GM23338 (cell line): ENCODE measurements at regions not wholly inside any gene's neighbourhood (a gene's known extent, or its start where the extent isn't known, plus 50 kb on each side); places are given as distances from the start of the nearest gene placed in this dataset.

Experiments used
- ATAC-seq: fragments of 200-7000 bp; cut with Tn5 transposase; 3 replicates; pipeline ENCODE4 v1.9.1; 2020
- DNase-seq: peaks from one replicate; pipeline ENCODE4 v3.0.0-alpha.2; 2015; ENCODE audit warnings: low spot score
- H2AFZ ChIP-seq: fragments of 200-600 bp; sonication (generic); 2 replicates; pipeline ENCODE4 v1.8.0; 2016; ENCODE audit warnings: antibody characterized with exemption, mild to moderate bottlenecking, moderate library complexity
- H3F3A ChIP-seq: fragments of 200-600 bp; sonication (generic); replicated peaks from 2 replicates; pipeline ENCODE4 v1.8.0; 2017; ENCODE audit warnings: antibody characterized with exemption, mixed run types, low read depth
- H3K27ac ChIP-seq: fragments of 200-600 bp; sonication (generic); 2 replicates; pipeline ENCODE4 v1.6.1; 2016; ENCODE audit warnings: low read depth
- H3K27me3 ChIP-seq: fragments of 200-600 bp; sonication (generic); 2 replicates; pipeline ENCODE4 v1.8.0; 2016; ENCODE audit warnings: mild to moderate bottlenecking, mixed run types, moderate library complexity; ENCODE audit not compliant: insufficient read depth
- H3K36me3 ChIP-seq: fragments of 200-600 bp; sonication (generic); 2 replicates; pipeline ENCODE4 v1.8.0; 2016; ENCODE audit warnings: mild to moderate bottlenecking; ENCODE audit not compliant: insufficient read depth
- H3K4me1 ChIP-seq: fragments of 200-600 bp; sonication (generic); 2 replicates; pipeline ENCODE4 v1.8.0; 2016; ENCODE audit warnings: mild to moderate bottlenecking, moderate library complexity; ENCODE audit not compliant: insufficient read depth
- H3K4me2 ChIP-seq: fragments of 200-600 bp; sonication (generic); 2 replicates; pipeline ENCODE4 v1.7.1; 2017; ENCODE audit warnings: mixed run types
- H3K4me3 ChIP-seq: fragments of 200-600 bp; sonication (generic); 2 replicates; pipeline ENCODE4 v1.6.1; 2016; ENCODE audit warnings: mixed run types
- H3K79me2 ChIP-seq: fragments of 200-600 bp; sonication (generic); replicated peaks from 2 replicates; pipeline ENCODE4 v1.8.0; 2017; ENCODE audit warnings: mild to moderate bottlenecking; ENCODE audit not compliant: insufficient read depth
- H3K9me2 ChIP-seq: fragments of 200-600 bp; sonication (generic); 2 replicates; pipeline ENCODE4 v1.8.0; 2017; ENCODE audit not compliant: insufficient read depth
- H4K20me1 ChIP-seq: fragments of 200-600 bp; sonication (generic); replicated peaks from 2 replicates; pipeline ENCODE4 v1.8.0; 2017; ENCODE audit warnings: mild to moderate bottlenecking; ENCODE audit not compliant: insufficient read depth
- H3K27ac Mint-ChIP-seq: 2 replicates; pipeline ENCODE4 v1.8.0; 2020; ENCODE audit warnings: inconsistent platforms, mild to moderate bottlenecking, moderate library complexity, mixed read lengths
- H3K27me3 Mint-ChIP-seq: 3 replicates; pipeline ENCODE4 v1.8.0; 2022; ENCODE audit warnings: low read depth, mild to moderate bottlenecking, moderate library complexity, mixed read lengths, inconsistent platforms; ENCODE audit not compliant: insufficient read depth, poor library complexity
- H3K36me3 Mint-ChIP-seq: 3 replicates; pipeline ENCODE4 v1.8.0; 2021; ENCODE audit warnings: low read depth, mild to moderate bottlenecking, inconsistent platforms, moderate library complexity, mixed read lengths
- H3K4me1 Mint-ChIP-seq: 3 replicates; pipeline ENCODE4 v1.8.0; 2020; ENCODE audit warnings: mild to moderate bottlenecking, inconsistent platforms, mixed read lengths
- H3K4me3 Mint-ChIP-seq: 3 replicates; pipeline ENCODE4 v1.8.0; 2021; ENCODE audit warnings: moderate library complexity, mild to moderate bottlenecking, inconsistent platforms, mixed read lengths
- H3K9me3 Mint-ChIP-seq: 3 replicates; pipeline ENCODE4 v1.8.0; 2020; ENCODE audit warnings: moderate library complexity, mild to moderate bottlenecking, inconsistent platforms, mixed read lengths
- CREB1 ChIP-seq: fragments of 250-450 bp; sonication (Bioruptor Pico); IDR thresholded peaks from 2 replicates; pipeline ENCODE4 v1.5.0; 2020; ENCODE audit warnings: low read depth, mild to moderate bottlenecking, moderate library complexity
- EZH2 ChIP-seq: fragments of 200-600 bp; sonication (generic); IDR thresholded peaks from one replicate; pipeline ENCODE4 v1.8.0; 2017; ENCODE audit warnings: antibody characterized with exemption, mild to moderate bottlenecking, low read depth; ENCODE audit not compliant: unreplicated experiment
- EZH2phosphoT487 ChIP-seq: fragments of 200-600 bp; sonication (generic); IDR thresholded peaks from one replicate; pipeline ENCODE4 v1.8.1; 2018; ENCODE audit warnings: antibody characterized with exemption; ENCODE audit not compliant: unreplicated experiment
- JUNB ChIP-seq: IDR thresholded peaks from one replicate; pipeline ENCODE4 v1.6.1; 2016; ENCODE audit warnings: antibody characterized with exemption; ENCODE audit not compliant: unreplicated experiment
- NANOG ChIP-seq: IDR thresholded peaks from 2 replicates; pipeline ENCODE4 v1.6.1; 2016; ENCODE audit warnings: antibody characterized with exemption, borderline replicate concordance
- POLR2AphosphoS5 ChIP-seq: IDR thresholded peaks from 2 replicates; pipeline ENCODE4 v1.6.1; 2016; ENCODE audit warnings: antibody characterized with exemption, low read depth
- STAT1 ChIP-seq: IDR thresholded peaks from one replicate; pipeline ENCODE4 v1.6.1; 2016; ENCODE audit warnings: antibody characterized with exemption; ENCODE audit not compliant: unreplicated experiment
- ZNF114 ChIP-seq: fragments of 250-450 bp; sonication (Bioruptor Pico); IDR thresholded peaks from 2 replicates; pipeline ENCODE4 v1.5.0; 2020; ENCODE audit warnings: mild to moderate bottlenecking, moderate library complexity
- ZNF331 ChIP-seq: fragments of 250-450 bp; sonication (Bioruptor Pico); IDR thresholded peaks from 2 replicates; pipeline ENCODE4 v1.5.0; 2020; ENCODE audit warnings: low read depth, mild to moderate bottlenecking, moderate library complexity
- TF ChIP-seq, protein P1 (sequence below): IDR thresholded peaks from one replicate; pipeline ENCODE4 v1.6.1; 2018; ENCODE audit warnings: antibody characterized with exemption; ENCODE audit not compliant: unreplicated experiment
- TF ChIP-seq, protein P2 (sequence below): fragments of 250-450 bp; sonication (Bioruptor Pico); IDR thresholded peaks from 2 replicates; pipeline ENCODE4 v1.5.0; 2020; ENCODE audit warnings: mild to moderate bottlenecking, moderate library complexity

DNA sequence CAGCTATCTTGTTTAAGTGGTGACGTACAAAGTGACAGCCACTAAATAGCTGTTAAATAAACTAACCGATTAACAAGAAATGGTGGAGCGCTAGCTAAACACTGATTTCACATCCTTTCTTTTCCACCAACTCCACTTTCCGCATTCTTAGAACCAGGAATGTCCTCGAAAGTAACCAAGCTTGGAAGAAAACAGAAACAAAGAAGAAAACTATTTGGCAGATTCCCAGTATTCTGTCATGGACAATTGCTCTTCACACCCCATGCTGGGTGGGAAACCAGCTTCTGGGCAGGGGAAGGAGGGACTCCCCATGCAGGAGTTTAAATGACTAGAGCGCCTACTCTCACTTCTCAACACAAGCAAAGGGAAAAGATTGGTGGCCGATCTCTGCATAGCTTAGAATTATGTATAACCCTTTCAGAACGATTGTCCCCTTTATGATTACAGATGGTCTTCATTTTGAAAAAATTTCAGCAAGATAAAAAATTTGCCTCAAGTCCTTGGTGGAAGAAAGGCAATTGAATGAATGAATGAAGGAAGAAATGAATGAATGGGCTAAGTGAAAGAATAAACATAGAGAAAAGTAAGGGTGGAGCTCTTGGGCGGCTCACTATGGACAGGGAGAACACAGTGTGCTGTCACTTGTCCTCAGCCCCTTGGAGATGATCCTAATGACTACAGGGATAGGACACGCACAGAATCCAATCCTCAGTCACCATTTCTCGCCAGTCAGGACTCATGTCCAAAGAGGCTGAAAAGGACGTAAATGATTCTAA lies 148.7 kb upstream of the NEDD9 start:
- Histone ChIP-seq H3K36me3 (no peaks in the 10 kb centered on the region), H3K27me3 (no peaks in the 10 kb centered on the region), H3K79me2 (no peaks in the 10 kb centered on the region), H3K4me2 (no peak overlapping the region), H3K4me3 (no peak overlapping the region), H3K9me2 (peaks cover 5% of the 10 kb centered on the region; the same call in 1 of the 2 replicates), H2AFZ (no peak overlapping the region), H3K4me1 (no peaks in the 10 kb centered on the region), H3K27ac (no peak overlapping the region), H3F3A (no peaks in the 10 kb centered on the region), H4K20me1 (no peaks in the 10 kb centered on the region)
- TF ChIP-seq EZH2 (no peak), JUNB (no peak)
- TF ChIP-seq, protein P1, sequence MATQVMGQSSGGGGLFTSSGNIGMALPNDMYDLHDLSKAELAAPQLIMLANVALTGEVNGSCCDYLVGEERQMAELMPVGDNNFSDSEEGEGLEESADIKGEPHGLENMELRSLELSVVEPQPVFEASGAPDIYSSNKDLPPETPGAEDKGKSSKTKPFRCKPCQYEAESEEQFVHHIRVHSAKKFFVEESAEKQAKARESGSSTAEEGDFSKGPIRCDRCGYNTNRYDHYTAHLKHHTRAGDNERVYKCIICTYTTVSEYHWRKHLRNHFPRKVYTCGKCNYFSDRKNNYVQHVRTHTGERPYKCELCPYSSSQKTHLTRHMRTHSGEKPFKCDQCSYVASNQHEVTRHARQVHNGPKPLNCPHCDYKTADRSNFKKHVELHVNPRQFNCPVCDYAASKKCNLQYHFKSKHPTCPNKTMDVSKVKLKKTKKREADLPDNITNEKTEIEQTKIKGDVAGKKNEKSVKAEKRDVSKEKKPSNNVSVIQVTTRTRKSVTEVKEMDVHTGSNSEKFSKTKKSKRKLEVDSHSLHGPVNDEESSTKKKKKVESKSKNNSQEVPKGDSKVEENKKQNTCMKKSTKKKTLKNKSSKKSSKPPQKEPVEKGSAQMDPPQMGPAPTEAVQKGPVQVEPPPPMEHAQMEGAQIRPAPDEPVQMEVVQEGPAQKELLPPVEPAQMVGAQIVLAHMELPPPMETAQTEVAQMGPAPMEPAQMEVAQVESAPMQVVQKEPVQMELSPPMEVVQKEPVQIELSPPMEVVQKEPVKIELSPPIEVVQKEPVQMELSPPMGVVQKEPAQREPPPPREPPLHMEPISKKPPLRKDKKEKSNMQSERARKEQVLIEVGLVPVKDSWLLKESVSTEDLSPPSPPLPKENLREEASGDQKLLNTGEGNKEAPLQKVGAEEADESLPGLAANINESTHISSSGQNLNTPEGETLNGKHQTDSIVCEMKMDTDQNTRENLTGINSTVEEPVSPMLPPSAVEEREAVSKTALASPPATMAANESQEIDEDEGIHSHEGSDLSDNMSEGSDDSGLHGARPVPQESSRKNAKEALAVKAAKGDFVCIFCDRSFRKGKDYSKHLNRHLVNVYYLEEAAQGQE: no peak
- H3K27me3 Mint-ChIP-seq: no peaks in the 10 kb centered on the region
- H3K4me1 Mint-ChIP-seq: peaks cover 16% of the 10 kb centered on the region
- peaks cover 7% of the 10 kb centered on the region; the same call in 2 of the 3 replicates for H3K36me3 Mint-ChIP-seq
- no peak overlapping the region for H3K4me3 Mint-ChIP-seq
- ATAC-seq (no peak), DNase-seq (peak; percentile 7)
- no peak overlapping the region for H3K27ac Mint-ChIP-seq
- H3K9me3 Mint-ChIP-seq: peaks cover 10% of the 10 kb centered on the region

DNA sequence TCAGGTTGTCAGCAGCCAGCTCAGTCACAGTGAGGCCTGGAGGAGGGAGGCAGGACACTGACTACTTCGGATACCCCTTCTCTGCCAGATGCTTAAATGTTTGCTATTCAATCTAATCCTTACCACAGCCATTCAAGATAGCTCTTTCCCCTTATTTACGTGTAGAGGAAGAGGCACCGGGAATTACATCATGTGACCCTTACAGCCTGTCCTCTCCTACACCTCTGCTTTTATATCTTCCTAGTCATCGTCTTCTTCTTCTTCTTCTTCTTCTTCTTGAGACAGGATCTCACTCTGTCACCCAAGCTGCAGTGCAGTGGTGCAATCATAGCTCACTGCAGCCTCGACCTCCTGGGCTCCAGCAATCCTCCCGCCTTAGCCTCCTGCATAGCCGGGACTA lies 148.1 kb upstream of the NEDD9 start:
- H3F3A ChIP-seq: no peaks in the 10 kb centered on the region
- no peaks in the 10 kb centered on the region for H3K4me1 ChIP-seq
- Mint-ChIP-seq H3K36me3 (peaks cover 9% of the 10 kb centered on the region; the same call in 2 of the 3 replicates), H3K9me3 (peaks cover 12% of the 10 kb centered on the region), H3K27ac (no peak overlapping the region), H3K27me3 (no peaks in the 10 kb centered on the region), H3K4me3 (no peak overlapping the region), H3K4me1 (peaks cover 15% of the 10 kb centered on the region)
- H3K36me3 ChIP-seq: no peaks in the 10 kb centered on the region
- no peak overlapping the region for H2AFZ ChIP-seq
- no peaks in the 10 kb centered on the region for H3K27me3 ChIP-seq
- H3K79me2 ChIP-seq: no peaks in the 10 kb centered on the region
- H3K9me2 ChIP-seq: peaks cover 5% of the 10 kb centered on the region; the same call in 1 of the 2 replicates
- DNase-seq (no peak), ATAC-seq (no peak)
- no peaks in the 10 kb centered on the region for H4K20me1 ChIP-seq
- no peak overlapping the region for H3K27ac ChIP-seq
- H3K4me3 ChIP-seq: no peak overlapping the region
- H3K4me2 ChIP-seq: no peak overlapping the region
- TF ChIP-seq STAT1 (no peak), ZNF114 (no peak), EZH2phosphoT487 (no peak), CREB1 (CRISPR knock-in tag) (no peak), POLR2AphosphoS5 (no peak), ZNF331 (CRISPR knock-in tag) (no peak), NANOG (no peak), EZH2 (no peak), JUNB (no peak)
- TF ChIP-seq, protein P2, sequence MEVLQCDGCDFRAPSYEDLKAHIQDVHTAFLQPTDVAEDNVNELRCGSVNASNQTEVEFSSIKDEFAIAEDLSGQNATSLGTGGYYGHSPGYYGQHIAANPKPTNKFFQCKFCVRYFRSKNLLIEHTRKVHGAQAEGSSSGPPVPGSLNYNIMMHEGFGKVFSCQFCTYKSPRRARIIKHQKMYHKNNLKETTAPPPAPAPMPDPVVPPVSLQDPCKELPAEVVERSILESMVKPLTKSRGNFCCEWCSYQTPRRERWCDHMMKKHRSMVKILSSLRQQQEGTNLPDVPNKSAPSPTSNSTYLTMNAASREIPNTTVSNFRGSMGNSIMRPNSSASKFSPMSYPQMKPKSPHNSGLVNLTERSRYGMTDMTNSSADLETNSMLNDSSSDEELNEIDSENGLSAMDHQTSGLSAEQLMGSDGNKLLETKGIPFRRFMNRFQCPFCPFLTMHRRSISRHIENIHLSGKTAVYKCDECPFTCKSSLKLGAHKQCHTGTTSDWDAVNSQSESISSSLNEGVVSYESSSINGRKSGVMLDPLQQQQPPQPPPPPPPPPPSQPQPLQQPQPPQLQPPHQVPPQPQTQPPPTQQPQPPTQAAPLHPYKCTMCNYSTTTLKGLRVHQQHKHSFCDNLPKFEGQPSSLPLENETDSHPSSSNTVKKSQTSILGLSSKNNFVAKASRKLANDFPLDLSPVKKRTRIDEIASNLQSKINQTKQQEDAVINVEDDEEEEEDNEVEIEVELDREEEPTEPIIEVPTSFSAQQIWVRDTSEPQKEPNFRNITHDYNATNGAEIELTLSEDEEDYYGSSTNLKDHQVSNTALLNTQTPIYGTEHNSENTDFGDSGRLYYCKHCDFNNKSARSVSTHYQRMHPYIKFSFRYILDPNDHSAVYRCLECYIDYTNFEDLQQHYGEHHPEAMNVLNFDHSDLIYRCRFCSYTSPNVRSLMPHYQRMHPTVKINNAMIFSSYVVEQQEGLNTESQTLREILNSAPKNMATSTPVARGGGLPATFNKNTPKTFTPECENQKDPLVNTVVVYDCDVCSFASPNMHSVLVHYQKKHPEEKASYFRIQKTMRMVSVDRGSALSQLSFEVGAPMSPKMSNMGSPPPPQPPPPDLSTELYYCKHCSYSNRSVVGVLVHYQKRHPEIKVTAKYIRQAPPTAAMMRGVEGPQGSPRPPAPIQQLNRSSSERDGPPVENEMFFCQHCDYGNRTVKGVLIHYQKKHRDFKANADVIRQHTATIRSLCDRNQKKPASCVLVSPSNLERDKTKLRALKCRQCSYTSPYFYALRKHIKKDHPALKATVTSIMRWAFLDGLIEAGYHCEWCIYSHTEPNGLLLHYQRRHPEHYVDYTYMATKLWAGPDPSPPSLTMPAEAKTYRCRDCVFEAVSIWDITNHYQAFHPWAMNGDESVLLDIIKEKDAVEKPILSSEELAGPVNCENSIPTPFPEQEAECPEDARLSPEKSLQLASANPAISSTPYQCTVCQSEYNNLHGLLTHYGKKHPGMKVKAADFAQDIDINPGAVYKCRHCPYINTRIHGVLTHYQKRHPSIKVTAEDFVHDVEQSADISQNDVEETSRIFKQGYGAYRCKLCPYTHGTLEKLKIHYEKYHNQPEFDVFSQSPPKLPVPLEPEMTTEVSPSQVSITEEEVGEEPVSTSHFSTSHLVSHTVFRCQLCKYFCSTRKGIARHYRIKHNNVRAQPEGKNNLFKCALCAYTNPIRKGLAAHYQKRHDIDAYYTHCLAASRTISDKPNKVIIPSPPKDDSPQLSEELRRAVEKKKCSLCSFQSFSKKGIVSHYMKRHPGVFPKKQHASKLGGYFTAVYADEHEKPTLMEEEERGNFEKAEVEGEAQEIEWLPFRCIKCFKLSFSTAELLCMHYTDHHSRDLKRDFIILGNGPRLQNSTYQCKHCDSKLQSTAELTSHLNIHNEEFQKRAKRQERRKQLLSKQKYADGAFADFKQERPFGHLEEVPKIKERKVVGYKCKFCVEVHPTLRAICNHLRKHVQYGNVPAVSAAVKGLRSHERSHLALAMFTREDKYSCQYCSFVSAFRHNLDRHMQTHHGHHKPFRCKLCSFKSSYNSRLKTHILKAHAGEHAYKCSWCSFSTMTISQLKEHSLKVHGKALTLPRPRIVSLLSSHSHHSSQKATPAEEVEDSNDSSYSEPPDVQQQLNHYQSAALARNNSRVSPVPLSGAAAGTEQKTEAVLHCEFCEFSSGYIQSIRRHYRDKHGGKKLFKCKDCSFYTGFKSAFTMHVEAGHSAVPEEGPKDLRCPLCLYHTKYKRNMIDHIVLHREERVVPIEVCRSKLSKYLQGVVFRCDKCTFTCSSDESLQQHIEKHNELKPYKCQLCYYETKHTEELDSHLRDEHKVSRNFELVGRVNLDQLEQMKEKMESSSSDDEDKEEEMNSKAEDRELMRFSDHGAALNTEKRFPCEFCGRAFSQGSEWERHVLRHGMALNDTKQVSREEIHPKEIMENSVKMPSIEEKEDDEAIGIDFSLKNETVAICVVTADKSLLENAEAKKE (CRISPR knock-in tag): no peak
